Neural cell (in vitro differentiated cells): ENCODE measurements at regions not wholly inside any gene's neighbourhood (a gene's known extent, or its start where the extent isn't known, plus 50 kb on each side); places are given as distances from the start of the nearest gene placed in this dataset.

Source experiments
- CTCF ChIP-seq: fragments of 450-650 bp; IDR thresholded peaks from 2 replicates; pipeline ENCODE4 v1.5.1; 2014; ENCODE audit warnings: antibody characterized with exemption, mild to moderate bottlenecking, moderate library complexity; ENCODE audit not compliant: poor library complexity, severe bottlenecking
- EP300 ChIP-seq: fragments of 450-650 bp; conservative IDR thresholded peaks from 2 replicates; pipeline ENCODE4 v1.6.1; 2014; ENCODE audit warnings: antibody characterized with exemption, mild to moderate bottlenecking, moderate library complexity; ENCODE audit not compliant: poor library complexity, severe bottlenecking
- EZH2 ChIP-seq: fragments of 200-600, 300-800 bp; shearing (Covaris generic), sonication (generic); IDR thresholded peaks from 2 replicates; pipeline ENCODE4 v1.6.1; 2014; ENCODE audit warnings: antibody characterized with exemption, low read length, borderline replicate concordance, mild to moderate bottlenecking; ENCODE audit not compliant: insufficient read depth, poor library complexity, severe bottlenecking
- MXI1 ChIP-seq: fragments of 450-650 bp; conservative IDR thresholded peaks from 2 replicates; pipeline ENCODE4 v1.6.1; 2014; ENCODE audit warnings: antibody characterized with exemption, mild to moderate bottlenecking; ENCODE audit not compliant: poor library complexity, severe bottlenecking
- POLR2AphosphoS5 ChIP-seq: IDR thresholded peaks from 2 replicates; pipeline ENCODE4 v1.6.1; 2012
- RAD21 ChIP-seq: fragments of 450-650 bp; conservative IDR thresholded peaks from 2 replicates; pipeline ENCODE4 v1.6.1; 2014; ENCODE audit warnings: antibody characterized with exemption, mild to moderate bottlenecking, moderate library complexity
- TAF1 ChIP-seq: IDR thresholded peaks from 2 replicates; pipeline ENCODE4 v1.6.1; 2012; ENCODE audit warnings: low read depth

GRCh38 chr1:55426156-55426555 lies 211.0 kb upstream of the USP24 start:
- no peak for TF ChIP-seq POLR2AphosphoS5
- TF ChIP-seq CTCF: no peak
- no peak for TF ChIP-seq EP300
- no peak for TF ChIP-seq EZH2
- TF ChIP-seq RAD21: no peak
- no peak for TF ChIP-seq MXI1
- TF ChIP-seq TAF1: no peak
